LNCAP (cell line): ENCODE measurements at regions not wholly inside any gene's neighbourhood (a gene's known extent, or its start where the extent isn't known, plus 50 kb on each side); places are given as distances from the start of the nearest gene placed in this dataset.

Experiments
- CTCF ChIP-seq: fragments of 450-650 bp; IDR thresholded peaks from 2 replicates; pipeline ENCODE4 v1.5.1; 2017; ENCODE audit warnings: mild to moderate bottlenecking

GRCh38 chr1:239647964-239648632 is 261.7 kb downstream of the CHRM3 start:
- TF ChIP-seq CTCF = no peak

GRCh38 chr1:239655023-239655422 is 268.7 kb downstream of the CHRM3 start:
- TF ChIP-seq CTCF = no peak

GRCh38 chr1:239657291-239657690 is 270.9 kb downstream of the CHRM3 start:
- TF ChIP-seq CTCF = no peak

- TF ChIP-seq CTCF = no peak
Observed at GRCh38 chr1:239662950-239663349, 276.6 kb downstream of the CHRM3 start.

- TF ChIP-seq CTCF = no peak
Observed at GRCh38 chr1:239672256-239672655, 285.9 kb downstream of the CHRM3 start.

GRCh38 chr1:239675735-239676134 is 289.4 kb downstream of the CHRM3 start:
- TF ChIP-seq CTCF = no peak

- TF ChIP-seq CTCF = no peak
Observed at GRCh38 chr1:239676522-239677273, 290.3 kb downstream of the CHRM3 start.
